Right kidney (tissue), 1 donor: ENCODE measurements at regions not wholly inside any gene's neighbourhood (a gene's known extent, or its start where the extent isn't known, plus 50 kb on each side); places are given as distances from the start of the nearest gene placed in this dataset.
"Not testable (repeated sequence)": the region's sequence is repeated elsewhere in the genome, so short reads cannot be mapped to it uniquely, and the experiment has no call there.

Experiments used
- DNase-seq: peaks from one replicate; pipeline ENCODE4 v3.0.0-alpha.2; 2016

GRCh38 chr2:223181561-223181960, 129.6 kb downstream of the KCNE4 start:
- no peak for DNase-seq

- DNase-seq: no peak
Measured at GRCh38 chr2:223182356-223182755, 130.4 kb downstream of the KCNE4 start.

GRCh38 chr2:223185638-223186037, 133.6 kb downstream of the KCNE4 start:
- DNase-seq: no peak

GRCh38 chr2:223187256-223187655, 135.3 kb downstream of the KCNE4 start:
- no peak for DNase-seq

- not testable (repeated sequence) for DNase-seq
Measured at GRCh38 chr2:223190561-223191206, 138.7 kb downstream of the KCNE4 start.

GRCh38 chr2:223196331-223196730, 144.3 kb downstream of the KCNE4 start:
- DNase-seq: no peak

GRCh38 chr2:223197046-223197445, 145.1 kb downstream of the KCNE4 start:
- no peak for DNase-seq

- DNase-seq: no peak
Measured at GRCh38 chr2:223199531-223200515, 147.8 kb downstream of the KCNE4 start.

- no peak for DNase-seq
Measured at GRCh38 chr2:223203971-223204929, 152.3 kb downstream of the KCNE4 start.

- no peak for DNase-seq
Measured at GRCh38 chr2:223210489-223210888, 158.5 kb downstream of the KCNE4 start.

GRCh38 chr2:223214394-223215253, 162.6 kb downstream of the KCNE4 start:
- no peak for DNase-seq

GRCh38 chr2:223215254-223215516, 163.2 kb downstream of the KCNE4 start:
- no peak for DNase-seq

GRCh38 chr2:223217373-223217772, 165.4 kb downstream of the KCNE4 start:
- no peak for DNase-seq

GRCh38 chr2:223218587-223219178, 166.7 kb downstream of the KCNE4 start:
- DNase-seq: no peak

GRCh38 chr2:223219872-223220657, 168.1 kb downstream of the KCNE4 start:
- no peak for DNase-seq

GRCh38 chr2:223220658-223220925, 168.6 kb downstream of the KCNE4 start:
- DNase-seq: no peak

- no peak for DNase-seq
Measured at GRCh38 chr2:223221139-223221835, 169.3 kb downstream of the KCNE4 start.

- no peak for DNase-seq
Measured at GRCh38 chr2:223222397-223222796, 170.4 kb downstream of the KCNE4 start.

- DNase-seq: no peak
Measured at GRCh38 chr2:223223156-223223555, 171.2 kb downstream of the KCNE4 start.

GRCh38 chr2:223225266-223225665, 173.3 kb downstream of the KCNE4 start:
- no peak for DNase-seq
